ENCODE measurements at regions not wholly inside any gene's neighbourhood (a gene's known extent, or its start where the extent isn't known, plus 50 kb on each side); places are given as distances from the start of the nearest gene placed in this dataset.

GRCh38 chr19:5257155-5258045 lies 83.2 kb downstream of the PTPRS start:
- Mint-ChIP-seq H3K4me1 (ENCODE audit: low read depth) (no peaks in the 10 kb centered on the region), H3K27ac (no peak overlapping the region), H3K9me3 (peaks cover 24% of the 10 kb centered on the region), H3K36me3 (ENCODE audit: low read depth) (peaks cover 40% of the 10 kb centered on the region), H3K4me3 (no peak overlapping the region), H3K27me3 (ENCODE audit: insufficient read depth) (peaks cover 3% of the 10 kb centered on the region)
- DNase-seq: no peak
- no peak for TF ChIP-seq CTCF (IDR thresholded peaks at IDR 0.05)

GRCh38 chr19:5255602-5256231 lies 84.9 kb downstream of the PTPRS start:
- H3K27me3 Mint-ChIP-seq (ENCODE audit: insufficient read depth): peaks cover 3% of the 10 kb centered on the region
- H3K4me3 Mint-ChIP-seq: no peak overlapping the region
- H3K36me3 Mint-ChIP-seq (ENCODE audit: low read depth): peaks cover 40% of the 10 kb centered on the region
- no peaks in the 10 kb centered on the region for H3K4me1 Mint-ChIP-seq (ENCODE audit: low read depth)
- TF ChIP-seq CTCF (IDR thresholded peaks at IDR 0.05): no peak
- peaks cover 24% of the 10 kb centered on the region for H3K9me3 Mint-ChIP-seq
- no peak for DNase-seq
- H3K27ac Mint-ChIP-seq: no peak overlapping the region

GRCh38 chr19:5254944-5255343 lies 85.7 kb downstream of the PTPRS start:
- TF ChIP-seq CTCF (IDR thresholded peaks at IDR 0.05): no peak
- H3K4me3 Mint-ChIP-seq: no peak overlapping the region
- no peak overlapping the region for H3K27ac Mint-ChIP-seq
- H3K9me3 Mint-ChIP-seq: peaks cover 24% of the 10 kb centered on the region
- DNase-seq: no peak
- peaks cover 1% of the 10 kb centered on the region; the same call in 1 of the 2 replicates for H3K27me3 Mint-ChIP-seq (ENCODE audit: insufficient read depth)
- no peaks in the 10 kb centered on the region for H3K4me1 Mint-ChIP-seq (ENCODE audit: low read depth)
- H3K36me3 Mint-ChIP-seq (ENCODE audit: low read depth): peaks cover 42% of the 10 kb centered on the region

GRCh38 chr19:5254543-5254942 lies 86.1 kb downstream of the PTPRS start:
- peaks cover 46% of the 10 kb centered on the region for H3K36me3 Mint-ChIP-seq (ENCODE audit: low read depth)
- no peak for DNase-seq
- no peak for TF ChIP-seq CTCF (IDR thresholded peaks at IDR 0.05)
- H3K27ac Mint-ChIP-seq: no peak overlapping the region
- H3K9me3 Mint-ChIP-seq: peaks cover 24% of the 10 kb centered on the region
- H3K4me1 Mint-ChIP-seq (ENCODE audit: low read depth): no peaks in the 10 kb centered on the region
- no peak overlapping the region for H3K4me3 Mint-ChIP-seq
- peaks cover 1% of the 10 kb centered on the region; the same call in 1 of the 2 replicates for H3K27me3 Mint-ChIP-seq (ENCODE audit: insufficient read depth)

GRCh38 chr19:5253406-5254110 lies 87.1 kb downstream of the PTPRS start:
- H3K36me3 Mint-ChIP-seq (ENCODE audit: low read depth): peaks cover 48% of the 10 kb centered on the region
- H3K4me1 Mint-ChIP-seq (ENCODE audit: low read depth): no peaks in the 10 kb centered on the region
- peaks cover 24% of the 10 kb centered on the region for H3K9me3 Mint-ChIP-seq
- TF ChIP-seq CTCF (IDR thresholded peaks at IDR 0.05): no peak
- no peak overlapping the region for H3K27ac Mint-ChIP-seq
- peaks cover 1% of the 10 kb centered on the region; the same call in 1 of the 2 replicates for H3K27me3 Mint-ChIP-seq (ENCODE audit: insufficient read depth)
- no peak for DNase-seq
- no peak overlapping the region for H3K4me3 Mint-ChIP-seq
